GM21529 (cell line): ENCODE measurements at regions not wholly inside any gene's neighbourhood (a gene's known extent, or its start where the extent isn't known, plus 50 kb on each side); places are given as distances from the start of the nearest gene placed in this dataset.
"Not testable (repeated sequence)": the region's sequence is repeated elsewhere in the genome, so short reads cannot be mapped to it uniquely, and the experiment has no call there.

Experiments used
- ATAC-seq: cut with Tn5 transposase; IDR thresholded peaks from one replicate; pipeline ENCODE4 v1.9.1; 2021; ENCODE audit not compliant: unreplicated experiment

DNA sequence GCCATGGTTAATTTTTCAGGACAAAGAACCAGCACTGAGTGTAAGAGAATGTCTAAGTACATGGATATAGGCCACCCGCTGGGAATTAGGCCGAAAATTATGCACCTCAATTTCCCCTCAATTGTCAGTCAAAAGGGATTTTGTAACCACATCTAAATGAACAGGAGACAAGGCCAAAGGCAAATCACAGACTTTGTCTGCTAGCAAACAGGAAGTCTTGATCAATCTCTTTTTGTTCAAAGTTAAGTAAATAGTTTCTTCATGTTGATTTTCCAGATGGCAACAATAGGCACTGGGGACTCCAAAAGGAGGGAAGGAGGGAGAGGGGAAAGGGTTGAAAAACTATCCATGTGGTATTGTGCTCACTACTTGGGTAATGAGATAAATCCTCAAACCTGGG is 276.0 kb downstream of the COG6 start:
- ATAC-seq = no peak

DNA sequence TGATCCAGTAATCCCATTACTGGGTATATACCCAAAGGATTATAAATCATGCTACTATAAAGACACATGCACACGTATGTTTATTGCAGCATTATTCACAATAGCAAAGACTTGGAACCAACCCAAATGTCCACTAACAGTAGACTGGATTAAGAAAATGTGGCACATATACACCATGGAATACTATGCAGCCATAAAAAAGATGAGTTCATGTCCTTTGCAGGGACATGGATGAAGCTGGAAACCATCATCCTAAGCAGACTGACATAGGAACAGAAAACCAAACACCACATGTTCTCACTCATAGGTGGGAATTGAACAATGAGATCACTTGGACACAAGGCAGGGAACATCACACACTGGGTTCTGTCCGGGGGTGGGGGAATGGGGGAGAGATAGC is 277.1 kb downstream of the COG6 start:
- not testable (repeated sequence) for ATAC-seq

DNA sequence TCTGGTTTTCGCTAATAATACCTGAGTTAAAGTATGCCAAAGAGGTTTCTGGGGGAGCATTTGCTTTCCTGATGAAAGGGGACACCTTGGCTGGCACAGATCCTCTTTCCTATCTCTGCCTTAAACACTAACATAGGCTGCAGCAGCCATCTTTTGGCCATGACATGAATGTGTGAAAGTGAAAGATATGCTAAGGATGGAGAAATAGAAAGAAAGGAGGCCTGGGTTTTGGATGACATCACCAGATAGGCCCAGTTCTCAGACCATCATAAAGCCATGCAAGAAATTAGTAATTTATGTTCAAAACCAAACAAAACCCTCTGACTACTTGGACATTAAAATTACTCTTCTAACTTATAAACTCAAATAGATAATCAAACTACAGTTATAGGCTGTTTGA is 279.7 kb downstream of the COG6 start:
- ATAC-seq = peak; percentile 55

DNA sequence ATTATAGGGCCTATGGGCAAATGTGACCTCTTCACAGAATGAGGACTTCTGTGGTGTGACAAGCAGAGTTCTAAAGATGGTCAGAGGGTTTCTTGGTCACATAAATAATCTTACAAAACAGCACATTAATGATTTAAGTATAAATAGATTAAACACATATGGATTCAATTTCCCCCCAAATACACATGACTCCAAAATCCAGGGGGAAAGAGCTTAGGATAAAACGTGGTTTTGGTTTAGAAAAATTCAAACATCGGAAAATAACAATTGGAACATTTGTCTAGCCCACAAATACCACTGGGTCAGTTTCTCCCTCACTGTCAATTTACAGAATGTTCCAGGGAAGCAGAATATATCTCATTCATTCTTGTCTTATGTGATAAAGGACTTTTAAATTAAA is 283.1 kb downstream of the COG6 start:
- ATAC-seq = no peak

DNA sequence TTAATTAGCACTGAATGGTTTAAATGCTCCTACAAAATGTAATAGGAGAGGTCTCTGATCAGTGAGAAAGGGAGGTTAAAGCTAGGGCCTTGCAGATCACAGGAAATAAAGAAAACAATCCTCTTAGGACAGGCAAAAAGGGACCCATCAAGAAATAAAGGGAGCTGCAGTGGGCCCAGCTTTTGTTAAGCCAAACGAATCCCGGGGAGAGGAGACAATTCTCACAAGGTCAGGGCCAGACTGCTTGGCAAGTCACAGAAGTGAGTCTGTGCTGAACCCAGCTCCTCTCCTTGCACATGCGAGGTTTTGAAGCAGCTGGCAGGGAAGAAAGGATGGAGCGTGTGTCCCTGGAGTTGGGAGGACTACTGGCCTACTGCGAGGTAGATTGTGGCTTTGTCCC is 285.8 kb downstream of the COG6 start:
- ATAC-seq = no peak

DNA sequence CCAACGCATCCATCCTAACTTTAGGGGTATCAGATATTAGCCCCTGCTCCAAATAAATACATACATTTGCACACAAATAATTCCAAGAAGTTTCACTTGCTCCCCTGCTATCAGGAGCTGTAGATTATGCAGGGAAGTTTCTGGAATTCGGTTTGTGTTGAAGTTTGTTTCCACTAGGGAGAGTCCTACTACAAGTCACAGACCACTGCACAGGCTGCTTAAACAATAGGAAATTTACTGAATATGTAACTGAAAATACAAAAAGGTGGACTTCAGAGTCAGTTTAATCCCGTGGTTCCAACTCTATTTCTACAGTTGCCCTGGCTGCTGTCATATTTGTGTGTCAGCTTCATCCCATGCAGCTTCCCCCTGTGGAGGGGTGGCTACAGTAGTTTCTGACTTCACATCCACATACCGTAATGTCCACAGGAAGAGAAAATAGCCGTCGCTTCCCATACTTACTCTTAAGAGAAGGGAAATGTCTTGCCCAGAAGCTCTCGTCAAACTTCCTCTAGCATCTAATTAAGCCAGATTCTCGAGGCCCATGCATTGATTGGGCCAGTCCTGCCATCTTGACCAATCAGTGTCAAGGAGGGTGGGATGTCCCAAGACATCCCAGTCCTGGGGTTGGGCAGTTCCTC is 286.6 kb downstream of the COG6 start:
- no peak for ATAC-seq

DNA sequence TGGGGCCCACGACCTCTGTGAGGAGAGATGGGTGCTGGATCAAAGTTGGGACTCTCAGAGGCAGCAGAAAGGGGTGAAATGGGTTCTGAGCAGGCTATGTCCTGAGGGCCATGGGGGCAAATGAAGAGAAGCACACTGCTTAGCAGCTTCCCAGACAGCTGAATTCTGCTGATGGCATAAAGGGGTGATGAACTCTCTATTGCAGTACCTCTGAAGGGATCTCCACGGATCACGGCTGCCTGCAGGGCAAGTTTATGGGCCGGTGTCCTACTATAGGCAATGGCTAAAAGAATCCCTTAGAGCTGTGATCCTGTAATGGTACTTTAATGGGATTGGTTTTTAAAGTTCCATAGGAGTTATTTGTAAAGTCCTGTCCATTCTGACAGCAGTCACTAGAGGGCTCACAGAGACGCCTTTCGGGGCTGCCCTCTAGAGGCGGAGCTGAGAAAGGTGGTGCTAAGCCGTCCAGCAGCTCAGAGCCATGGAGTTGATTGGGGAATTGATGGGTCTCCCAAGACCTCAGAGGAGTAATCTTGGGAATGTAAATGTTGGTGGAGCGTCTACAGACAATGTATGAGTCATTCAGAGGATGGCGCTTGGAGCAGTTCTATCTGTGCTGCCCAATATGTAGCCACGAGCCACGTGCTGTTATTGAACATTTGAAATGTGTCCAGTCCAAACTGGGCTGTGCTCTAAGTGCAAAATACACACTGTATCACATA is 287.3 kb downstream of the COG6 start:
- peak; percentile 97 for ATAC-seq

DNA sequence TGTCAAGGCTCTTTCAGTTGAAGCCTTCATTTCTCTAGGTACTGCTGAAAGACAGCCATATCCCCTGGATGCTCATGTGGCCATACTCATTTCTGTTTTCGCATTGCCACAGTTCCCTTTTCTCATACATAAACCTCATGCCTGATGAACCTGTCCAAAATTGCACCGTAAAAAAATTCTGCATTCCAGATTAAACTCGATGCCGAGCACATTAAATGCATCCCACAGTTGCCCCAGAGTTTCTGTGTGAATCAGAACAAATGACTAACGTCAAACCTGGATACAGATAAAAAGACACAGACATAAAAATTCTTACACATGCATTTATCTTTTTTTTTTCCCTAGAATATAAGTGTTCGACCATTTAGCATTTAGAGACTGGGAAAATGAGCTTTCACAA is 288.2 kb downstream of the COG6 start:
- ATAC-seq = no peak

DNA sequence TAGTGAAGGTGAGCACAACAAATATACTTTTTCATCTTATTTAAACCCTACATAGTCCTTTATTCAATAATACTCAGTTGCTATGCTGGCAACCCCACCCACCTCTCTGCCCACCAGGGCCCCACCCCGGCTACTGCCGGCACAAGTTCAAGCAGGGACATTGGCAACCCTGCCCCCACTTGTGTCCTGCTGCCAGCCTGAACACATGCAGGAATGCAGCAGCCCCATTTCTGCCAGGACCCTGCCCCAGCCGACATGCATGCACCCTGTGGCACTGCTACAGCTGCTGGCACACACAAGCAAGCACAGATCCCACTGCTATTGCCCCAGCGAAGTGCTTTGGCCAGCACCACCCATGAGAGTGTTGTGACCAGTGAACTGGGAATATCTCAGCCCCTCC is 289.8 kb downstream of the COG6 start:
- no peak for ATAC-seq

DNA sequence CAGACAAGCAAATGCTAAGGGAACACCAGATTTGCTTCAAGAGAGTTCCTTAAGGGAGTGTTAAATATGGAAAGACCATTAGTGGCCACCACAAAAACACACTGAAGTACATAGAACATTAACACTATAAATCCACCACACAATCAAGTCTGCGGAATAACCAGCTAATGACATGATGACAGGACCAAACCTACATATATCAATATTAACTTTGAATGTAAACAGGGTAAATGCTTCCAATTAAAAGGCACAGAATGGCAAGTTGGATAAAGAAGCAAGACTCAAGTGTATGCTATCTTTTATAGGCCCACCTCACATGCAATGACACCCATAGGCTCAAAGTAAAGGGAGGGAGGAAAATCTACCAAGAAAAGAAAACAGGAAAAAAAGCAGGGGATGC is 291.3 kb downstream of the COG6 start:
- no peak for ATAC-seq

DNA sequence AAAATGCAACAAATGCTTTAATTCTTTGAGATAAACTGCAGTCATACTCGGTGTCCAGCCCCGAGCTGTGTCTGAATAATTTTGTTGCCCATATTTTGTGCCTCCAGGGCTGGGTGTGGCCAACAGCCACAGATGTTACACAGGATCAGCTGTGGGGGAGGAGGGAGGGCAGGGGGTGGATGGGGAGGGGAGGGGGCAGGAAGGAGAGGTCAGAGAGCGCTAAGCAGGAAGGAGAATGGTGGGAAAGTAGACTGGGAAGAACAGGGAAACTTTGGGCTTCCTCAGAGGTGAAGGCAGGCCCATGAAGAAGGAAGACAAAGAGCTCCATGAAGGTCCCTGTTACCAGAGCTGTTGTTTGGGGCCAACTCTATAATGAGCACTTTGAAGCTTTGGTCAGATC is 295.8 kb downstream of the COG6 start:
- ATAC-seq = no peak

DNA sequence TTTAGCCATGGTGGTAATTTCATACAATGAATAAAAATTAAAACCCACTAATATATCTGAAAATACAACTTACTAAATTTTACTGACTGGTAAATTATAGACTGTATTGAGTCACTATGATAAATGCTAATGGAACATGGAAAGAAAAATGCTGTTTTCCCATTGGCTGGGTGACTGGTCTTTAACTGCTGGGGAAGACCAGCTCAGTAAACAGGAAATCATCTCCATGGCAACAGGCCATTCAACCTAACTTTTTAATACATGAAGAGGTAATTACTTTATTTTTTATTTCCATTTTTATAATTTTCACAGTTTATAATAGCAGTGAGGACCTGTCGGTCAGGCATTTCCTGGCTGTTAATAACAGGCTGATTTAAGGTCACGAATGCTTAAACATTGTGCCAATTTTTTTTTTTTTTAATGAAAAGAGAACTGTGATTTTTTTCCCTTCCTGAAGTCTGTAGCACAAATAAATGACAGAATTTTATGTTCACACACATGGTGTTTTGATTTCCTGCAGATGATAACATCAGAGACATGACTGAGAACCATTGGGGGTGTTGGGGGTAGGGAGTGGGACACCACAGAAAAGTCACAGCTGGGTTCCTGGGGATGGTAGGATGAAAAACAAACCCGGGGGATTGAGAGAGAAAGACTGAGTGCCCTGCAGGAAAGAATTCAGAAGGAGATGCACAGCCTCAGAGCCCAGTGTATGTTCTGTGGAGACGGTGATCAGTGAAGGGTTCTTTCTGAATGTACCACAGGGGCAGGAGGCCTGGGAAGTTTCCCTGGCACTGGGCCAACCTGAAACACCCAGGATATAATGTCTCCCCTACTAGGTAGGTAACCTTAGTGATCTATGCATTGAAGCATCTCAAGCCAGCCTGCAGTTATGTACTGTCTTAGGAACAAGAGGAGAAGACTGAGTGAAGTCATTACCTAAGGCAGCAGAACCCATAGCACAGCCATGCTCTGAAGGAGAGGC is 297.1 kb downstream of the COG6 start:
- ATAC-seq = no peak

DNA sequence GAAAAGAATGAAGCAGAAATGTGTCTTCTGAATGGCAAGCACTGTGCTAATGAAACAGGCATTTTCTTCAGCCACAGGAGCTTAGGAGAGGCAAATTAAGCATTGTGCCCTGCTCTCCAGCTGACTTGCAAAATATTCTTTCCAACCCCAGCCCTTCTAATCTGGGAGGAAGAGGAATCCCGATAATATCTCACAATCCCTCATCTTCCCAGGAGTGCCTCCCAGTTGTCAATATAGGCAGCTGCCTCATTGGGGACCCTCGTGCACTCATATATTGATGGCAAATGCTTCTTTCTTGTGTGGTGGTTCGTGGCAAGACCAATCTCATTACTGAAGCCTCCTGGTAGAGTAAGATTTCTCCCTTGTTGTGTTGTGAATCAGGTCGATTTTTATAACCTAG is 299.0 kb downstream of the COG6 start:
- ATAC-seq = no peak

DNA sequence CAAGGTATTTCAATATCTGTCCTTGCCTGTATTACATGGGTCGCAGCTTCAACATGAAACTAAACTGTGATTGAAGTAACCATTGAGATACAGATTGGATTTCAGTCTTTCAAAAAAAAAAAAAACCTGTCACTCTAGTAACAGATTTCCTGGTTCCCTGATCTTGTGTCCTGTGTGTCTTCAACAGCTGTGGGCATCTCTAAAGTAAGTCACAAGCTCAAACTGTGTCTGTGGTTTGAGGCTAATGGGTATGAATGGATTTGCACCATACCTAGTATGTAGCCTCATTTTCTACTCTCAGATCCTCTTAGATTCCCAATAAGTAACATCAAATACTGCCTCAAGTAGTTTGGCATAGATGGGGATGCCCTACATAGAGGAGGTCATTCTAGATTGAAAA is 300.1 kb downstream of the COG6 start:
- no peak for ATAC-seq

DNA sequence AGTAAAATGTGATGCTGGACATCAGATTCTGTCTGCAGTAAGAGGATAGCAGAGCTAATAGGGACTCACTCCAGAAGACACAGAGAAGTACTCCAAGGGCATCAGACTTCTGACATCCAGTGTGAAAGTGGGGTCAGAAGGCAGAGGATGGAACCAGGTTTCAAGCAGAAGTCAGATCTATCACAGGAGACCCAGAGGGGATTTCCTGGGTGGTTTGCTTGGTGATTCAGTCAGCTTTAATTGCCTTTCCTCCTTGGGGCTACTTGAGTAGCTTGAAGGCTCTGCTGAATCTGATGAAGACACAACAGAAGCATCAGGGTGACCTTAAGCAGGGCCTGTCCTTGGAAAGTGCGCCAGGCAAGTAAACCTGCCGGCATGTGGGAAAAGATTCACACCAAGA is 300.6 kb downstream of the COG6 start:
- no peak for ATAC-seq

DNA sequence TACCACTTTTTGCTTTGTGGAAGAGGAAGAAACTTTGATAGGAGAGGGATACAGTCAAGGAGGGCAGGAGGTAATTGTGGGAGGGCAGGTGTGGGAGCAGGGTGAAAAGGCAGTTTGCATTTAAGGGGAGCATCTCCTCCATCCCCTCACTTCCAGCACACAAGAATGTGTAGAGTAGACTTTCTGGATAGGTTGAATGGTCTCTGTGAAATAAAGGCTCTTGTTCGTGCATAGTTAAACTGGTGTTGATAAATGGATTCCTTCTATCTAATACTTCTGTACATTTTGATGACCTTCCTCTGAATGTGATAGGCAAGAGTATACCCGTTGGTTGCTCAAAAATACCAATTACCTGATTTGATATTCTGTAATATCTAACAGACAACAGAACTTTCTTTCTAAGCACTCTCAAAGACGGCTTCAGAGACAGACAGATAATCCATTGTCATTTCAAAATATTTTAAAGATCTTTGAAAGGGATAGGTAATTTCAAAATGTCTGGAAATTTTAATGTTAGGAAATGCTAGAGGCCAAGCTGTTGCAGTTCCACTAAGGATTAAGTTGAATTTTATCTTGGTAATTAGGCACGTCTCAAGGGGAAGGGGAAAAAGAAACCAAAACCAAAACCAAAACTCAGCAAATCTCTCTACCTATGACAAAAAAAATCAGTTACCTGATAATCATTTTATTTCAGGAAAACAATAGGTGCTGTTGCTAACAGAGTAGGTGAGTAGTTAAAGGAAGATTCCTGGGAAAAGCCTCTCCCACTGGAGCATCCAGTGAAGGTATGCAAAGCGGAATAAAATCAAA is 302.6 kb downstream of the COG6 start:
- no peak for ATAC-seq

DNA sequence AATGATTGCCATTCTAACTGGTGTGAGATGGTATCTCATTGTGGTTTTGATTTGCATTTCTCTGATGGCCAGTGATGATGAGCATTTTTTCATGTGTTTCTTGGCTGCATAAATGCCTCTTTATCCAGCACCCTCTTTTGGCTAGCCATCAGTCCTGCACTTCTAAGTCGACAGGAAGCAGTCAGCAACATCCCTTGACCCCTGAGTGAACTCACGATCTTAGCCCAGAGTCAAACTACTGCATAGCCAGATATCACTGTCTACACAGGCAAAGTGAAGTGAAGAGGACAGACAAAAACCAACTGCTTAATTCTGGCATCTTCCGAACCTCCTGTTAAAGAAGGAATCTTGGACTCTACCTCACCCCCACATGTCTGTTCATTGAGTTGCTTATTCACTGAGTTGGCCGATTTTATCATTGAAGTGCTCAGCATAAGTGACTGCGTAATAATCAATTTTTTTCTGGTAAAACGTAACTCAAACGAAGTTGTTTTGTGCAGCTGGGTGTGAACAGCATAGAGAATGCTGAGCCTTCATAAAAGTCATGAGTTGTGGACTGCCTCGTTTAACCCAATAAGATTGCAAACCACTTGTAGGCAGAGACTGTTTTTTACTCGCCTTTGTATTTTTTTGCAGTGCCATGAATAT is 304.2 kb downstream of the COG6 start:
- ATAC-seq = no peak

DNA sequence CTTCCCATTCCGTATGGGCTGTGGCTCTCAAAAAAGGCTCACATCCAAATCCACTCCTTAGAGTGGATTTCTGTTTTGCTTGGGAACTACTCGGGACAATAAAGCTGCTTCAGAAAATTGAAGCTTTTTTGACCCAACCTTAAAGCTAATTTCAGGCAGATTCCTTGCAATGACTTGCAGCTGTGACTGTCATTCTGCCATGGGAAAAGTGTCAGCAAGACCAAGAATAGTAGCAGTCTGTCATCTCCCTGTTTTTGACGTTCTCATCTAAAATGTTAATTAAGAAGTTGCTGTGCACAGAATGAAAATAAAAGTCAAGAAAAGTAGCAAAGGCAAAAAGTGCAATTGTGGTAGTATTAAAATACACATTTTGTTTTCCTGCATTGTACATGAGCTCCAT is 304.7 kb downstream of the COG6 start:
- ATAC-seq = no peak

DNA sequence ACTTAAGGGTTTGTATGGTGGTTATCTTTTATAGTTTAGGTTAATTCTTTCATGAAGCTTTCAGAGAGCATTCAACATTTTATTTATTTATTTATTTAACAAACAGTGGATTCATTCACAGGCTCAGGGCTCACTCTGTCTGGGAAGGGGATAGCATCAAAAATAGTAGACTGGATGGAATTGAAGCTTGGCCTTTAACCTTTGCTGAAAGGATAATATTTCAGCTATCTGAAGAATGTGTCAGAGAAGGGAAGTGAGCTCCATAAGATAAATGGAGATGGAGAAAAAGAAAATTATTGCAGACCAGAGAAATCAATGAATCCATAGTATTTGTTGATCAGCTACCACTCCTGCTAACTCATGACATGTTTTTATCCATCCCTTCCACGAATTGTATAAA is 305.6 kb downstream of the COG6 start:
- no peak for ATAC-seq

DNA sequence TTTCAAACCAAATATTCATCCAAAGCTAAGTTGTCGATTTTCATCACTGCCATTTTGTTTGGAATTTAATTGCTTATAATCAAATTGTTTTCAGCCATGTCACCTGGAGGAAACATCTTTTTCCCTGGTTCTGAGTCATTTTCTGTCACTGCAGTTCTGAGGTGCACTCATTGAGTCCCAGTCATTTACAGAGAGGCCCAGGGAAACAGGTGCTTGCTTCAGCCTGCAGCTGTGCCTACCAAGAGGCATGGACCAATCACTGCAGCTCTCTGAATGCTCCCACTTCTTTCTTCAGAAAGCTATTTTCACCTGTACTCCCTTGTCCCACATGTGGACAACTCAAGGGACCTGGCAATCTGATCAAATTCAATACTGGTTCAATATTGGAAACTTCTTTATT is 308.1 kb downstream of the COG6 start:
- no peak for ATAC-seq

DNA sequence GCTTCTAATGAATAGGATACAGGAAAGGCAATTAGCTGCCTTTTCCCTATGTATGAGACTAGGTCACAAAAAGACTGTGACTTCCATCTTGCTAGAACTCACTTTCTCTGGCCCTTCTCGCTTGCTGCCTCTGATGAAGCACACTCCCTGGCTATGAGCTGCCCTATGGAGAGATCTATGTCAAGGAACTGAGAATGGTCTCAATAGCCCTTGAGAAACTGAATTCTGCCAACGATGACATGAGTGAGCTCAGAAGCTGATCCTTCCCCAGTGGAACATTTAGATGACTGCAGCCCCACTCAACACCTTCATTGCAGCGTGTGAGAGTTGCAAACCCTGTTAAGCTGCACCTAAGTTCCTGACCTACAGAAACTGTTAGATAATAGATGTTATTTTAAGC is 309.8 kb downstream of the COG6 start:
- no peak for ATAC-seq
